ENCODE measurements at regions not wholly inside any gene's neighbourhood (a gene's known extent, or its start where the extent isn't known, plus 50 kb on each side); places are given as distances from the start of the nearest gene placed in this dataset.

- in situ Hi-C loops (cut with MboI; ENCODE audit: low sequenced_read_pairs), result no loop called here
These were observed 657.2 kb downstream of the IRS1 start for GRCh38 chr2:226142463-226142862.

GRCh38 chr2:226140594-226140993, 659.0 kb downstream of the IRS1 start:
- in situ Hi-C loops (cut with MboI; ENCODE audit: low sequenced_read_pairs), result no loop called here

DNA sequence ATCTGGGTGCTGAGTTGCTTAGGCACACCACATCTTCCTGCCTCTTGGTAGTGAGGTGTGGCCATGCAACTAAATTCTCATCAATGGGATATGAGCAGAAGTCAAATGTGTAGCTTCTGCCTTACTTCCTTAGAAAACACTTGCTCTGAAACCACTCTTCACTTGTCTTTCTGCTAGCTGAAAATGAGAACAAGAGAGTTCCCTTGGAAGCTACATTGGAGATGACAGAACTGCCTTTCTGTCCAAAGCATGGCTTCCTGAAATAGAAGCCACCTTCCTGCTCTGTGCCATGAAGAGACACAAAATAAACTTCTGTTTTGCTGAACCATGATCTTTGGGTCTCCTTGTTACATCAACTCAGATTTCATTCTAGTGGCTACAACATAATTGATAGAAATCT, 659.9 kb downstream of the IRS1 start:
- in situ Hi-C loops (cut with MboI; ENCODE audit: low sequenced_read_pairs), result no loop called here

GRCh38 chr2:226137201-226137811, 662.3 kb downstream of the IRS1 start:
- in situ Hi-C loops (cut with MboI; ENCODE audit: low sequenced_read_pairs), result no loop called here

DNA sequence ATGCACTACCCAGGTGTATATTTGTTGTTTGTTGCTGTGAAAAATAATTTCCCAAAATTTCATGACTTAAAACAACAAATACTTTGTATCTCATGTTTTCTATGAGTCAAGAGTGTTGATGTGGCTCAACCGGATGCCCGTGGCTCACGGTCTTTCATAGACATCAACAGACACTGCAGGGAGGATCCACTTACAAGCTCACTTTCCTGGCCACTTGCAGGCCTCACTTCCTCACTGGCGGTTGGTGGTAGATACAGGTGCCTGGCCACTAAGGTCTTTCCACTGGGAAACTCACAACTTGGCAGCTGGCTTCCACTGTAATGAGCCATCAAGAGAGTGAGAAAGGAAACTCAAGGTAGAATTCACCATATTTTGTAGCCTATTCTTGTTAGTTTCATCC, 662.9 kb downstream of the IRS1 start:
- in situ Hi-C loops (cut with MboI; ENCODE audit: low sequenced_read_pairs), result no loop called here

DNA sequence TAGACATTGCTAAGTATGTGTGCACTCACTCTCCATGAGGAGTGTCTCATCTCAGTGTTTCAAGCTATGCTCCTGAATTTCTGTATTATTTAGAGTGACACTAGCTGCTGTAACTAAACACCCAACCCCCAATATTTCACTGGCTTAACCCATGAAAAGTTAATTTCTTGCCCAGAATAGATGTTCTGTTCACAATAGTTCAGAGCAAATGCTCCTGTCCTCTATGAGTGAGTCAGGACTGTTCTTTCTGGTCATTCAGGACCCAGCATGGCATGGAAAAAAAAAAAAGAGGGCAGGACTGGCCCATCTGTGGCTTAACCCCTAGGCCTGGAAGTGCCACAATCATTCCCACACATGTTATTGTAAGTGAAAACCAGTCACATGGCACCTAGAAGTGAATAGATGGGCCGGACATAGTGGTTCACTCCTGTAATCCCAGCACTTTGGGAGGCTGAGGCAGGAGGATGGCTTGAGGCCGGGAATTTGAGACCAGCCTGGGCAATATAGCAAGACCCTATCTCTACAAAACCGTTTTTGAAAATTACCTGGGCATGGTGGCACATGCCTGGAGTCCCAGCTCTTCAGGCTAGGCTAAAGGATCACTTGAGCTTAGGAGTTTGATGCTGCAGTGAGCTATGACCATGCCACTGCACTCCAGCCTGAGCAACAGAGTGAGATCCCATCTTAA, 663.6 kb downstream of the IRS1 start:
- in situ Hi-C loops (cut with MboI; ENCODE audit: low sequenced_read_pairs), result no loop called here

DNA sequence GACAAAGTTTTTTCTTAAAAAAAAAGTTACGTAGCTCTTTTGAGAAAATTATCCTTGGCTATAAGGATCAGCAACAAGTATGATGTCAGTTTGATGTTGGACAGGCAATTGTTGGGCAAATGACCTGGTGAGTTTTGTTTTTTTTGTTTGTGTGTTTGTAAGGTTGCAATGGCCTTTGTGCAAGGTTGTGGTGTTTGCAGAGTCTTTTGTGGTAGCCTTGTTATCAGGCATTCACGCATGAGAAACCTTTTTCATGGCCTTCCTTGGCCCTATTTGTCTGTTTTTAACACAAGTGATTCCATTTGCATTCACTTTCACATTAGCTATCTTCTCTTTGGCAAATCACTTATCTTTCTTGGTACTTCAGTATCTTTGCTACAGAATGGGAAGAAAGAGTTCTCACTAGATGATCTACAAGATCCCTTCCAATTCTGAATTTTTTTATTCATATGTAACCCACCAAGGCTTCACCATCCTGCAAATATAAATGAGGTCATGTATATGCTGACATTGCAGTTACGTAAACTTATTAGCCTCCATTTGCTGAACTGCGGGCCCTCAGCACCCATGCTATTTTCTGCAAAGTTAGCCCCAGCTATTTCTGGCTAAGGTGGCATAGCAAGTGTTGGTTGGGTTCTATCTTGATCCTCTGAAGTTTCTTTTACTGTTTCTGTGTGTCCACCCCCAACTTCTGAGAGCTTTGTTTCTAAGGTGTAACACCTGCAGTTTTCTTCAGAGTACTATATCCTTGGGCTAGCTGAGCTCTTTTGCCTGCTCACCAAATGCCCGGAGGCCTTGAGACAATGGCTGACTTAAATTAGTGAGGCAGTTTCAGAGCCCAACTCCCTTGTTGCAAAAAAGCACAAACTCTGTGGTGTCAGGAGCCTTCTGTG, 667.1 kb downstream of the IRS1 start:
- in situ Hi-C loops (cut with MboI; ENCODE audit: low sequenced_read_pairs), result no loop called here

DNA sequence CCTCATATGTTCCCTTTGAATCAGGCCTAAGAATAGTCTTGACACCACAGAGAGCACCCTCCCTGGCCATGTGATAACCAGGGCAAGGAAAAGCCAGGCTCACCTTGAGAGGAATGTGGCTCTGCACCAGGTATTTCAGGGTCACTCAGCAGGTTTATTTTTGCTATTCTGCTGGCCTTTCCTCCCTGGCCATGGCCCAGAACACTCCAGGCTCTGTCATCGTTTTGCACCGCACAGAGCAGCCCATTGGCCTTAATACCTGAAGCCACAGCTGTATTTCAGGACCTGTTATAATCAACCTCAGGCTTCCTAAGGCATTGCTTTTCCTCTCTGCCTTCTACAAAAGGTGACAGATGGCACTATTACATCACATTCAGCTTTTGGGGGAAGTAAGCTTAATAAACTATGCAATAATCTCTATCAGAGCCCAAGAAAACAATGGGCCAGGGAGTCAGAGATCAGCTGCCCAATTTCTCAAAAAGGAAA, 668.3 kb downstream of the IRS1 start:
- in situ Hi-C loops (cut with MboI; ENCODE audit: low sequenced_read_pairs), result no loop called here

DNA sequence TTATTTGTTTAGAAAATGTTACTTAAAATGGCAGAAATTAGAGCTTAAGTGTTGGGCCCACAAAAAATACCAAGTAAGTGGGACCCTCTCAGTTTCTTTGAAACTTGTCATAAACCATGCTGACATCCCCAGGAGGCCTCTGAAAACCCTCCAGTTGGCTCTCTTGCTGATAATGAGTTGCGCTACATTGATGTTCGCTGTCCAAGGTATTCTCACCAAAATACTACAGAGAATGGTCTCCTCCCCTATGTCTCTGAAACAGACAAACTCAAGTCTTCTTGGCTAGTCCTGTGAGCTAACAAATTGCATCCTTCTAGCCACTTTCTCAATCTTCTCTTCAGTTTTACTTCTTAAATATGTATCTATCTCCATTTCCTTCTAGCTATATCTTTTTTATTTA, 669.4 kb downstream of the IRS1 start:
- in situ Hi-C loops (cut with MboI; ENCODE audit: low sequenced_read_pairs), result no loop called here

DNA sequence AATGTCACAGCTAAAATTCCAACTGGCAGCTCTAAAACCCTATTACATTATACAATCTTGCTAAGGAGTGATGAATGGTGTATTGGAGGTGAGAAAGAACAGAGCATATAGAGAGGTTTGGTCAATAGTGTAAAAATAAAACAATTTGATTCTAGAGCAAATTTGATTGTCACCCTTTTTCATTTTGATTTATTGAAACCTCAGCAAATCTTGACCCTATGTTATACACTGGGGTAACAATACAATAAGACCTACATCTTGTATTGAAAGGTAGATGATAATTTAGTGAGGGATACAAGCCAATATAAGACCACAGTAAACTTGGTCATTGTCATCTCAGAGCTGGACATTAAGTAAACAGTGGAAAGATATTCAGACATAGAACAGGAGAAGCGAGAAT, 671.9 kb downstream of the IRS1 start:
- in situ Hi-C loops (cut with MboI; ENCODE audit: low sequenced_read_pairs), result no loop called here

GRCh38 chr2:226126104-226126503, 673.5 kb downstream of the IRS1 start:
- in situ Hi-C loops (cut with MboI; ENCODE audit: low sequenced_read_pairs), result no loop called here

DNA sequence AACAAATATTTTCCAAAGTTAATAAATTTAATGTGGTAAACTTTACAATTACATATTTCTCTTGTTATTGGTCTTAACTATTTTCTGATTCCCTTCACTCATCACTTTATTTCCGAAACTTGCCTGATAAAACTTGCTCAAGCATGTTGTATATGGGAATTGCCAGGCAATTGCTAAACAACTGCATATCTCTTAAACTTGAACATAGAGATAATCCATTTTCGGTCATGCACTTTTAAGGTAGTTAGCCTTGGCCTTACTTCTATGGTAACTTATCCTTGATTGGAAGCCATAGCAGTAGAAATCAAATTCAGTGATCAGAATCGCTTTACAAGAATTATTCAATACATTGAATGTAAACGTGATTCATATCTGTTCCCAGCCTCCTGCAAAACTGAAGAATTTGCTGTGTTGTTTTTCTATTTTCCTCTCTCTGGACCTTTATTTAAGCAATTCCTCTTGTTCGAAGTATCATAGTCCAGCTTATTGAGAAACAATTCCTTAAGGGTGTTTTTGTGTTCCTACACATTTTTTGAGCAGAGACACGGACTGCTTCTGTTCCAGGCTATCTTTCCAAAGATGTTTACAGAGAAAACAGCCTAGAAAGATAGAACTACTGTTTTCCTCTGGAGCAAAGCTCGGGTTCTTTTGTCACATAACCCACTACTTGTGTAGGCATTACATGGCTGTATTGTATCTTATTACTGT, 674.3 kb downstream of the IRS1 start:
- in situ Hi-C loops (cut with MboI; ENCODE audit: low sequenced_read_pairs), result no loop called here

- in situ Hi-C loops (cut with MboI; ENCODE audit: low sequenced_read_pairs), result no loop called here
These were observed 675.0 kb downstream of the IRS1 start for GRCh38 chr2:226124548-226125011.

GRCh38 chr2:226123300-226123699, 676.3 kb downstream of the IRS1 start:
- in situ Hi-C loops (cut with MboI; ENCODE audit: low sequenced_read_pairs), result no loop called here

DNA sequence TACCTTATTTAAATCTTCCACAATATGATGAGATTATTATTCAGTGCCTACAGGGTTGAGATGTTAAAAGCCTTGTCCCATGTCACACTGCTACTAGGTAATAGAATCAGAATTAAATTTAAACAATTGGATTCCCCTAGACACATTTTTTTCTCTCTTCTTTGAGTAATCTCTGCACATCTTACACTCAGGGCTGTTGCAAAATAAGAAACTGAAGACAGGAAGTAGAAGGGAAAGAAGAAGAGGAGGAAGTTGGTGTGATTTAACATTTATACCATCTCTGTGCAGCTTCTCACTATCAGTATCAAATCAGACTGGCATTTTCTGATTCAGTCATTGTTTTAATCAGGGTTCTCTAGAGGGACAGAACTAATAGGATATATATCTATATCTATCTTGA, 677.6 kb downstream of the IRS1 start:
- in situ Hi-C loops (cut with MboI; ENCODE audit: low sequenced_read_pairs), result no loop called here

GRCh38 chr2:226121046-226121738, 678.4 kb downstream of the IRS1 start:
- in situ Hi-C loops (cut with MboI; ENCODE audit: low sequenced_read_pairs), result no loop called here

DNA sequence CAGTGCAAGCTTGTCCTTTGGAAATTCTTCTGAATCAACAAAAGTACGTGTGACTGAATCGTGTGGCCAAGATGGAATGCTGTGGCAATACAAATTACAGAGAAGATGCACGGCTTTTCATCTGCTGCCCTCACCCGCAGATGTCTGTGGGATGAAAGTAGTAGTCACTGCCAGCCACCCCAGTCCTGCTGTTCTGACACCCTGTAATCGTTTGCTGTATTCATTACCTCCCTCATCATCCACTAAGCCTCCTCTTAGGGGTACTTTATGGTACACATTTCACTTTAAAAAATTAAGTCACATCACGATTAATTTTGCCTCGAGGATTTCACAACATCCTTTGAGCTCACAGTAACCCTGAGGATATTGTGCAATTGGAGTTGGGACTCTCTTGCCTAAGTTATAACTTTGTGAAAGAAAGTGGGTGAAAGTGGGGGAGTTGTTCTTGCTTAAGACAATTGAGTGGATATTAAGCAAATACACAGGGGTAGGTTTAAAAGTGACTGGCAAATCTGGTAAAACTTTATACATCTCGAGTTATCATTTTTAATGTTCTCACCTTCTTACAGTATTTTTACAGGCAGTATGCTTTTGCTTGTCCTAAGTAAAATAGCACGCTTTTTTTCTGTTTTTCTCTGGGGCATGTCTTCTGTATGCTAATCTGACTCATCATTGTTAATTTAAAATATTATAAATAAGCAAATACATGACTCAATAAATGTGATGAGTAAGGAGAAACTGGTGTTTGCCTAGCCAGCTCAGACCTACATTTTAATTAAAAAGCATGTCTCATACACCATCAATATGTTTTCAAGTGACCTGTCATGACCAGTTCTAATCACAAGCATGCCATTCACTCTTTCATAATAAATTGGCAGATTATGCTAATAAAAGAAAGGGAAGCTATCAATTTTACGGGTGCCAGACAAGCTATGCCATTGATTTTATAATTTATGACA, 680.9 kb downstream of the IRS1 start:
- in situ Hi-C loops (cut with MboI; ENCODE audit: low sequenced_read_pairs), result no loop called here

DNA sequence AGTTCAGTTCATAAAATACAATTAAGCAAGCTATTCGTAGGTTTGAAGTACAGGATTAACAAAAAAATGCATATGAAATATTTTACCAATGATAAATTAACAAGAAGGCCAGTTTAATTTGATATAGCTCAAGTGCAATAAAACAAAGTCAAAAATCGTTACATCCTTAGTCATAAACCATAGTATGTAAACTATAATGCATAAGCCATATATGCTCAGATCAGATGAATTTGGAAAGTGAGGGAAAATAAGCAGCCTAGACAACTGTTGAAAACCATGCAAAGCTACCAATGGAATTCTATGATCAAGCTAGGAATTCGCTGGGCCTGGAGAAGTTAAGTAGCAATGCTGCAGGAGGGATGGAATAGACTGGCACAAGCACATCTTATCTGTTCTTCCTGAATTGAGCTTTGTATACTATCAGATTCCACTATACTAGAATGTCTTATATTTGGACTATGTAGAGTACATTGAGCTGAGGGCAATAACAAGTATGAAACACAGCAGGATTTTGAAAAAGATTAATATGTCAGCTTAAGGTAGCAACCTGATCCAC, 682.0 kb downstream of the IRS1 start:
- in situ Hi-C loops (cut with MboI; ENCODE audit: low sequenced_read_pairs), result no loop called here

DNA sequence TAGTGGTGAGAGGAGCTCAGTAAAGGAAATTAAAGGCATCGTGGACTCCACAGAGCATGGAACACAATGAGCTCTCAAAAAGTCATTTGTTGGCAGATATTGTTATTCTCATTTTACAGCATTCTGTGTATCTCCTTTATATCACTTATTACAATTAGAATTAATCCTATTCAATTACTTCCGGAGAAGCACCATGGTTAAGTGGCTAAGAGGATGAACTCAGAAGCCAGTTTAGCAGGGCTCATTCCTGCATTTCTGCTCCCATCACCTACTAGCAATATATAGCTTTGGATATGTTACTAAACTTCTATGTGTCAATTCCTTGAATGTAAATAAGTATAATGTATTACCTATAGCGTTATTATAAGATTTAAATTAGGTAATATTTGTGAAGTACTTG, 683.3 kb downstream of the IRS1 start:
- in situ Hi-C loops (cut with MboI; ENCODE audit: low sequenced_read_pairs), result no loop called here
